DND-41 (cell line): ENCODE measurements at regions not wholly inside any gene's neighbourhood (a gene's known extent, or its start where the extent isn't known, plus 50 kb on each side); places are given as distances from the start of the nearest gene placed in this dataset.

Experiments used
- EZH2 ChIP-seq: IDR thresholded peaks from 3 replicates; pipeline ENCODE4 v1.6.1; 2012; ENCODE audit warnings: borderline replicate concordance, low read depth, mild to moderate bottlenecking, moderate library complexity, low read length, inconsistent platforms; ENCODE audit not compliant: severe bottlenecking
- TF ChIP-seq, protein P1 (sequence below): IDR thresholded peaks from 2 replicates; pipeline ENCODE4 v1.5.1; 2012; ENCODE audit warnings: borderline replicate concordance, low read length, moderate library complexity, mild to moderate bottlenecking; ENCODE audit not compliant: poor library complexity, severe bottlenecking; ENCODE audit errors: extremely low read depth

DNA sequence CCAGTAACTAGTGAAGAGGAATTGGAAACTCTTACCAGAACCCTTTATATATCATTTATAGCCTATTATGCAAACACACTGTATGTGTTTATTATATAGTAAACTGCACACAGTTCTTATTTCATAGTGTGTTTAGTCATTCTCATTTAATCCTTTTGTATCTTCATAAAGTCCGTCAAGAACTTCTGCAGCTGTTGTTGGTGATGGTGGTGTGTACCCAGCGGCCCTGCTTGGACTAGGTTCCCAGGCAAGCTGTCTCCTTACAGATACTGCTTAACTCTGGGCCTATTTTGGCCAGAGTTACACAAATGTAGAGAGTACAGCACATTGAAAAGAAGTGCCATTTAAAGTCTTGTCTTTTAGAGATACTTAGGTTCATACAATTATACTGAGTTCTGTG lies 231.9 kb downstream of the NDUFS4 start:
- TF ChIP-seq, protein P1, sequence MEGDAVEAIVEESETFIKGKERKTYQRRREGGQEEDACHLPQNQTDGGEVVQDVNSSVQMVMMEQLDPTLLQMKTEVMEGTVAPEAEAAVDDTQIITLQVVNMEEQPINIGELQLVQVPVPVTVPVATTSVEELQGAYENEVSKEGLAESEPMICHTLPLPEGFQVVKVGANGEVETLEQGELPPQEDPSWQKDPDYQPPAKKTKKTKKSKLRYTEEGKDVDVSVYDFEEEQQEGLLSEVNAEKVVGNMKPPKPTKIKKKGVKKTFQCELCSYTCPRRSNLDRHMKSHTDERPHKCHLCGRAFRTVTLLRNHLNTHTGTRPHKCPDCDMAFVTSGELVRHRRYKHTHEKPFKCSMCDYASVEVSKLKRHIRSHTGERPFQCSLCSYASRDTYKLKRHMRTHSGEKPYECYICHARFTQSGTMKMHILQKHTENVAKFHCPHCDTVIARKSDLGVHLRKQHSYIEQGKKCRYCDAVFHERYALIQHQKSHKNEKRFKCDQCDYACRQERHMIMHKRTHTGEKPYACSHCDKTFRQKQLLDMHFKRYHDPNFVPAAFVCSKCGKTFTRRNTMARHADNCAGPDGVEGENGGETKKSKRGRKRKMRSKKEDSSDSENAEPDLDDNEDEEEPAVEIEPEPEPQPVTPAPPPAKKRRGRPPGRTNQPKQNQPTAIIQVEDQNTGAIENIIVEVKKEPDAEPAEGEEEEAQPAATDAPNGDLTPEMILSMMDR: no peak
- no peak for TF ChIP-seq EZH2
